PC-3 (cell line): ENCODE measurements at regions not wholly inside any gene's neighbourhood (a gene's known extent, or its start where the extent isn't known, plus 50 kb on each side); places are given as distances from the start of the nearest gene placed in this dataset.

Source experiments
- ATAC-seq: fragments of 200-7000 bp; cut with Tn5 transposase; 2 replicates; pipeline ENCODE4 v1.9.1; 2020; ENCODE audit warnings: mild to moderate bottlenecking, moderate library complexity
- BruUV-seq: library from RNA; stranded (reverse); fragments of 400-500 nt; replicated peaks from 2 replicates; lab custom pipeline; 2021; lab: Mats Ljungman, UMichigan
- CTCF ChIA-PET: fragments of 300-600 bp; sonication (Branson Sonifier 250); formaldehyde crosslinking; loops from one replicate; lab custom pipeline; 2022; ENCODE audit warnings: antibody characterized with exemption; lab: Charles Lee
- POLR2A ChIA-PET: fragments of 300-600 bp; sonication (Branson Sonifier 250); formaldehyde crosslinking; loops from one replicate; lab custom pipeline; 2022; ENCODE audit warnings: antibody characterized with exemption; ENCODE audit not compliant: unreplicated experiment; lab: Charles Lee
- DNase-seq: peaks from one replicate; pipeline ENCODE4 v3.0.0-alpha.2; 2015
- H2AFZ ChIP-seq: fragments of 300-600 bp; sonication (generic); 2 replicates; pipeline ENCODE4 v1.6.0; 2016; ENCODE audit warnings: antibody characterized with exemption, low read length
- H3F3A ChIP-seq: fragments of 300-600 bp; sonication (generic); one replicate; pipeline ENCODE4 v1.6.0; 2017; ENCODE audit warnings: antibody characterized with exemption, low read length, control low read depth, mild to moderate bottlenecking; ENCODE audit not compliant: unreplicated experiment
- H3K27ac ChIP-seq: fragments of 300-600 bp; sonication (generic); 2 replicates; pipeline ENCODE4 v1.5.1; 2016; ENCODE audit warnings: mild to moderate bottlenecking, low read length
- H3K27me3 ChIP-seq: fragments of 300-600 bp; sonication (generic); 2 replicates; pipeline ENCODE4 v1.6.1; 2016; ENCODE audit warnings: low read length, mixed read lengths
- H3K36me3 ChIP-seq: fragments of 300-600 bp; sonication (generic); 2 replicates; pipeline ENCODE4 v1.6.1; 2016; ENCODE audit warnings: low read depth, mixed run types, low read length, mixed read lengths
- H3K4me1 ChIP-seq: fragments of 300-600 bp; sonication (generic); 2 replicates; pipeline ENCODE4 v1.5.1; 2016; ENCODE audit warnings: low read length; ENCODE audit not compliant: insufficient read depth
- H3K4me2 ChIP-seq: fragments of 300-600 bp; sonication (generic); 2 replicates; pipeline ENCODE4 v1.6.0; 2016; ENCODE audit warnings: low read length
- H3K4me3 ChIP-seq: fragments of 300-600 bp; sonication (generic); 2 replicates; pipeline ENCODE4 v1.5.1; 2016; ENCODE audit warnings: mild to moderate bottlenecking, low read length, mixed read lengths
- H3K79me2 ChIP-seq: fragments of 300-600 bp; sonication (generic); 2 replicates; pipeline ENCODE4 v1.6.1; 2017; ENCODE audit warnings: low read length, mixed read lengths
- H3K9ac ChIP-seq: fragments of 300-600 bp; sonication (generic); 2 replicates; pipeline ENCODE4 v1.6.0; 2016; ENCODE audit warnings: mild to moderate bottlenecking, low read length
- H3K9me2 ChIP-seq: fragments of 300-600 bp; sonication (generic); replicated peaks from 2 replicates; pipeline ENCODE4 v1.6.1; 2016; ENCODE audit warnings: mixed run types, low read length, mixed read lengths
- H3K9me3 ChIP-seq: fragments of 300-600 bp; sonication (generic); 2 replicates; pipeline ENCODE4 v1.6.1; 2016; ENCODE audit warnings: low read length, mixed read lengths
- H4K20me1 ChIP-seq: fragments of 300-600 bp; sonication (generic); 2 replicates; pipeline ENCODE4 v1.6.1; 2016; ENCODE audit warnings: low read length, mixed read lengths
- CTCF ChIP-seq: fragments of 300-600 bp; sonication (generic); conservative IDR thresholded peaks from 2 replicates; pipeline ENCODE4 v1.5.1; 2017; ENCODE audit warnings: antibody characterized with exemption, low read depth, mild to moderate bottlenecking, low read length
- EZH2 ChIP-seq: fragments of 300-600 bp; sonication (generic); IDR thresholded peaks from one replicate; pipeline ENCODE4 v1.6.1; 2017; ENCODE audit warnings: antibody characterized with exemption, mild to moderate bottlenecking, low read length; ENCODE audit not compliant: unreplicated experiment
- EZH2phosphoT487 ChIP-seq: fragments of 300-600 bp; sonication (generic); IDR thresholded peaks from 2 replicates; pipeline ENCODE4 v1.6.1; 2018; ENCODE audit warnings: mild to moderate bottlenecking, antibody characterized with exemption, low read length, borderline replicate concordance
- intact Hi-C: fragments of 100-400 bp; cut with micrococcal nuclease; formaldehyde crosslinking; loops from 2 replicates; pipeline ENCODE4 v1.9.0; 2023

GRCh38 chr14:44863271-44863670, 98.5 kb downstream of the KLHL28 start:
- CTCF ChIA-PET, result no interaction called here
- POLR2A ChIA-PET, result no interaction called here
- no TSS peak for BruUV-seq
- Histone ChIP-seq H4K20me1 (no peaks in the 10 kb centered on the region), H3K9ac (no peak overlapping the region), H3K9me2 (no peaks in the 10 kb centered on the region), H3K79me2 (no peaks in the 10 kb centered on the region), H2AFZ (no peak overlapping the region), H3K4me1 (no peaks in the 10 kb centered on the region), H3F3A (no peaks in the 10 kb centered on the region), H3K36me3 (no peaks in the 10 kb centered on the region), H3K4me3 (no peak overlapping the region), H3K27ac (no peak overlapping the region), H3K4me2 (no peak overlapping the region), H3K9me3 (no peaks in the 10 kb centered on the region), H3K27me3 (peaks cover 45% of the 10 kb centered on the region)
- no peak for TF ChIP-seq CTCF
- TF ChIP-seq EZH2phosphoT487, result no peak
- TF ChIP-seq EZH2, result no peak
- DNase-seq (no peak), ATAC-seq (no peak)
- intact Hi-C loops, result no loop called here

GRCh38 chr14:44854114-44854513, 107.6 kb downstream of the KLHL28 start:
- Histone ChIP-seq H3K36me3 (no peaks in the 10 kb centered on the region), H3K4me2 (no peak overlapping the region), H3K4me1 (no peaks in the 10 kb centered on the region), H3K9ac (no peak overlapping the region), H3K9me2 (no peaks in the 10 kb centered on the region), H3K79me2 (no peaks in the 10 kb centered on the region), H3K9me3 (no peaks in the 10 kb centered on the region), H2AFZ (no peak overlapping the region), H3F3A (no peaks in the 10 kb centered on the region), H3K27ac (no peak overlapping the region), H3K27me3 (0 out of 2 replicates have a peak, but pooled peaks cover 4% of the 10 kb centered on the region), H3K4me3 (no peak overlapping the region), H4K20me1 (no peaks in the 10 kb centered on the region)
- no TSS peak for BruUV-seq
- POLR2A ChIA-PET, result no interaction called here
- TF ChIP-seq CTCF, result no peak
- no peak for TF ChIP-seq EZH2
- ATAC-seq, result no peak
- intact Hi-C loops, result no loop called here
- DNase-seq, result no peak
- CTCF ChIA-PET, result no interaction called here

- Histone ChIP-seq H3K36me3 (no peaks in the 10 kb centered on the region), H4K20me1 (no peaks in the 10 kb centered on the region), H2AFZ (no peak overlapping the region), H3K4me1 (no peaks in the 10 kb centered on the region), H3K4me2 (no peak overlapping the region), H3K27me3 (0 out of 2 replicates have a peak, but pooled peaks cover 4% of the 10 kb centered on the region), H3K79me2 (no peaks in the 10 kb centered on the region), H3K4me3 (no peak overlapping the region), H3F3A (no peaks in the 10 kb centered on the region), H3K9me2 (no peaks in the 10 kb centered on the region), H3K9me3 (no peaks in the 10 kb centered on the region), H3K27ac (no peak overlapping the region), H3K9ac (no peak overlapping the region)
- ChIA-PET POLR2A (no interaction called here), CTCF (interaction anchor here (0.9 kb wide), 1 partner anchor 59 kb away, joined by 3 read pairs; no protein-coding TSS in a partner anchor)
- intact Hi-C loops, result loop anchor here (2.0 to 5.0 kb wide), 4 partner anchors 191 to 1345 kb away; no protein-coding TSS in a partner anchor
- peak; percentile 79 for ATAC-seq
- TF ChIP-seq EZH2 (no peak), CTCF (no peak), EZH2phosphoT487 (no peak)
- no TSS peak for BruUV-seq
- peak; percentile 44 for DNase-seq
Measured at GRCh38 chr14:44847526-44848309, 114.0 kb downstream of the KLHL28 start.
